ENCODE measurements at regions not wholly inside any gene's neighbourhood (a gene's known extent, or its start where the extent isn't known, plus 50 kb on each side); places are given as distances from the start of the nearest gene placed in this dataset.
A peak's percentile ranks its signal among the peaks of the same experiment; 100 is the strongest.

DNA sequence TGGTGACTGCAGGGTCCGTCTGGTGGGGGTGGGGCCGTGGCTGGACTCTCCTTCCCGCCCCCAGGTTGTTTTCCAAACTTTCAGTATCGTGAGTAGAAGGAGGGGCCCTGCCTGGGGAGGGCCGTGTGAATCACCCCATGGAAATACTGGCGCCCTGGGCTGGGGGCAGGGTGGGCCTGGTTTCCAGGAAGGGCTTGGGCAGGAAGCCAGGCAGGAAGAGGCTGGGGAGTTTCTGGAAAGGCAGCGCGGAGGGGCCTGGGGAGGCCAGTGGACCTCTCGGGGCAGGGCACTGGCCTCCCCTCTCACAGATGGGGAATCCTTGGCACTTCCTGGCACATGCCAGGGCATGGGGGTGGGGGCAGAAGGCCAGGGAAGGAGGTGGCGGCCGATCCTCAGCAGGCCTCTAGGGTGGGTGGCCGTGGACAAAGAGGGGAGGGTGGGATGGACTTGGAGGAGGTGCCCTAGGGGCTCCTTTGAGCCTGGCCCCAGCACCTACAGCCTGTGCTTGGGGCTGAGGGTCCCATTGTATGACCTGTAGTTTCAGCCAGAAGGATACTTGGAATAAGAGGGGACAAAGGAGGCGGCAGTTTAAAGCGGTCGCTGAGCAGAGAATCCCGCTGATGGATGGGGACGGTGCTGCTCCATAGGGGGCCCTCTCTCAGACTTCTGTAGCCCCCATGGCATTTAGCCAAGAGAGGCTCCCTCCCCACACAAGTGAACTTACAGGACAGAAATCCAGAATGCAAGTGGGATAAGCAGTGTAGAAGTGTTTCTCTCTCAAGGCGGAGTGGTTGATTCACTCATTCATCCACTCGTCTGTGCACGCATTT is 56.5 kb upstream of the GATA2 start:
- FAIRE-seq = no peak
- no peak for DNase-seq (ENCODE audit: low read depth, low spot score)
- Histone ChIP-seq H3K9ac (ENCODE audit: control insufficient read depth, extremely low read depth, insufficient read depth, low read length) (no peak overlapping the region), H3K79me2 (ENCODE audit: control insufficient read depth, insufficient read depth, low read length) (no peaks in the 10 kb centered on the region), H3K36me3 (ENCODE audit: control insufficient read depth in 2 of 2, extremely low read depth in 1 of 2, insufficient read depth in 2 of 2, low read length in 2 of 2) (no peaks in the 10 kb centered on the region), H3K27me3 (ENCODE audit: control insufficient read depth, extremely low read depth, insufficient read depth, low read length) (peaks cover 9% of the 10 kb centered on the region), H2AFZ (ENCODE audit: control insufficient read depth, low read length) (no peak overlapping the region), H3K4me2 (ENCODE audit: control insufficient read depth, extremely low read depth, insufficient read depth, low read depth, low read length) (peak overlapping the region; percentile 6), H3K4me3 (ENCODE audit: control insufficient read depth in 2 of 3, extremely low read depth in 1 of 3, insufficient read depth in 2 of 3, low read depth in 1 of 3, low read length in 3 of 3) (no peak overlapping the region), H3K4me1 (ENCODE audit: control insufficient read depth, extremely low read depth, insufficient read depth, low read length) (no peaks in the 10 kb centered on the region), H3K27ac (ENCODE audit: control insufficient read depth, insufficient read depth, low read length) (no peak overlapping the region), H3K9me3 (ENCODE audit: control insufficient read depth, low read depth, low read length) (no peaks in the 10 kb centered on the region), H3K9me1 (ENCODE audit: control insufficient read depth, extremely low read depth, insufficient read depth, low read length) (no peaks in the 10 kb centered on the region), H4K20me1 (ENCODE audit: control insufficient read depth, extremely low read depth, insufficient read depth, low read length) (no peaks in the 10 kb centered on the region)
- TF ChIP-seq, protein P1, sequence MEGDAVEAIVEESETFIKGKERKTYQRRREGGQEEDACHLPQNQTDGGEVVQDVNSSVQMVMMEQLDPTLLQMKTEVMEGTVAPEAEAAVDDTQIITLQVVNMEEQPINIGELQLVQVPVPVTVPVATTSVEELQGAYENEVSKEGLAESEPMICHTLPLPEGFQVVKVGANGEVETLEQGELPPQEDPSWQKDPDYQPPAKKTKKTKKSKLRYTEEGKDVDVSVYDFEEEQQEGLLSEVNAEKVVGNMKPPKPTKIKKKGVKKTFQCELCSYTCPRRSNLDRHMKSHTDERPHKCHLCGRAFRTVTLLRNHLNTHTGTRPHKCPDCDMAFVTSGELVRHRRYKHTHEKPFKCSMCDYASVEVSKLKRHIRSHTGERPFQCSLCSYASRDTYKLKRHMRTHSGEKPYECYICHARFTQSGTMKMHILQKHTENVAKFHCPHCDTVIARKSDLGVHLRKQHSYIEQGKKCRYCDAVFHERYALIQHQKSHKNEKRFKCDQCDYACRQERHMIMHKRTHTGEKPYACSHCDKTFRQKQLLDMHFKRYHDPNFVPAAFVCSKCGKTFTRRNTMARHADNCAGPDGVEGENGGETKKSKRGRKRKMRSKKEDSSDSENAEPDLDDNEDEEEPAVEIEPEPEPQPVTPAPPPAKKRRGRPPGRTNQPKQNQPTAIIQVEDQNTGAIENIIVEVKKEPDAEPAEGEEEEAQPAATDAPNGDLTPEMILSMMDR (optimal IDR thresholded peaks at IDR 0.05 in 1 of 3, IDR thresholded peaks at IDR 0.05 in 1 of 3, conservative IDR thresholded peaks at IDR 0.05 in 1 of 3; ENCODE audit: extremely low read depth in 1 of 3, insufficient read depth in 2 of 3, low read length in 3 of 3) = no peak
- TF ChIP-seq EZH2 (IDR thresholded peaks at IDR 0.05; ENCODE audit: low read length) = no peak
- dilution Hi-C loops (cut with MboI; ENCODE audit: extremely low pct_ligation_motif_present, low sequenced_read_pairs) = no loop called here

DNA sequence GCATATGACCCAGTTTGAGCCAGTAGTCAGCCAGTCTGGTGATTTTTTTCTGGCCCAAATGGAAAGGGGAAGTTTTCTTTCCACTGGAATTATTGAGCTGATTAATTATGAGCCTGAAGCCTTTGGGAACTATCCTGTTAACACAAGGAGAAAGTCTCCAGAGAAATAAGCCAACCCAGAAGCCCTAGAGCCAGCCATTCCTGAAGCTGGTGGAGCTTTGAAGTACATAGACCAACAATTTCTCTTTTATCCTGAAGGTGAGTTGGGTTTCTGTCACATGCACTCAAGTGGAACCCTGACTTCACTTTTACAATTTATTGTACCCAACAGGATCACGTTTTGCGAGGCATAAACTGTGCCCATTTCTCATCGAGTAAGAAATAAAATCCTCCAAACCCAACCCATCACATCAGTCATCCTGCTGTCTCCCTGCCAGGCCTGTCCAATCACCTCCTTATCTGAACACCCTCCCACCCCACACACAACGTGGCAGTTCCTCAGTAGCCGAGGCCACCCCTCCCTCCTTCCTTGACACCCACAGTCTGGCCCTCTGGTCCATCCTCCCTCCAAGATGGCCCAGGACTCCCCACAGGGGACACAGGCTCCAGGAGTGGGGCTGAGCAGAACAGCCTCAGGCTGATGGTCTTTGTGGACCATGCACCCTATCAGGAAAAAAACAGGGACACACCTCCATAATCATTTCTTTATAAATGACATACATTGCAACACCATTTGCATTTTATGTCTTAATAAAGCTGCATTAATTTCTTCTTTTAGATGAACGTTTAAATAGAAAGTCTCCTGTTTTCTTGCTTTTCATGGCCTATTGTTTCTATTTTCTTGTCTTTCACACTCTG is 55.7 kb upstream of the GATA2 start:
- no peak overlapping the region for H3K9ac ChIP-seq (ENCODE audit: control insufficient read depth, extremely low read depth, insufficient read depth, low read length)
- H2AFZ ChIP-seq (ENCODE audit: control insufficient read depth, low read length) = no peak overlapping the region
- FAIRE-seq = no peak
- no peaks in the 10 kb centered on the region for H3K9me3 ChIP-seq (ENCODE audit: control insufficient read depth, low read depth, low read length)
- H4K20me1 ChIP-seq (ENCODE audit: control insufficient read depth, extremely low read depth, insufficient read depth, low read length) = no peaks in the 10 kb centered on the region
- no peak overlapping the region for H3K27ac ChIP-seq (ENCODE audit: control insufficient read depth, insufficient read depth, low read length)
- H3K4me2 ChIP-seq (ENCODE audit: control insufficient read depth, extremely low read depth, insufficient read depth, low read depth, low read length) = peak overlapping the region; percentile 6
- peaks cover 3% of the 10 kb centered on the region for H3K27me3 ChIP-seq (ENCODE audit: control insufficient read depth, extremely low read depth, insufficient read depth, low read length)
- no peaks in the 10 kb centered on the region for H3K36me3 ChIP-seq (ENCODE audit: control insufficient read depth in 2 of 2, extremely low read depth in 1 of 2, insufficient read depth in 2 of 2, low read length in 2 of 2)
- H3K4me3 ChIP-seq (ENCODE audit: control insufficient read depth in 2 of 3, extremely low read depth in 1 of 3, insufficient read depth in 2 of 3, low read depth in 1 of 3, low read length in 3 of 3) = no peak overlapping the region
- TF ChIP-seq, protein P1 (optimal IDR thresholded peaks at IDR 0.05 in 1 of 3, IDR thresholded peaks at IDR 0.05 in 1 of 3, conservative IDR thresholded peaks at IDR 0.05 in 1 of 3; ENCODE audit: extremely low read depth in 1 of 3, insufficient read depth in 2 of 3, low read length in 3 of 3) = no peak
- no peak for TF ChIP-seq EZH2 (IDR thresholded peaks at IDR 0.05; ENCODE audit: low read length)
- H3K4me1 ChIP-seq (ENCODE audit: control insufficient read depth, extremely low read depth, insufficient read depth, low read length) = no peaks in the 10 kb centered on the region
- H3K9me1 ChIP-seq (ENCODE audit: control insufficient read depth, extremely low read depth, insufficient read depth, low read length) = no peaks in the 10 kb centered on the region
- dilution Hi-C loops (cut with MboI; ENCODE audit: extremely low pct_ligation_motif_present, low sequenced_read_pairs) = no loop called here
- H3K79me2 ChIP-seq (ENCODE audit: control insufficient read depth, insufficient read depth, low read length) = no peaks in the 10 kb centered on the region
- DNase-seq (ENCODE audit: low read depth, low spot score) = no peak

All from keratinocyte (primary cell).